ENCODE measurements at regions not wholly inside any gene's neighbourhood (a gene's known extent, or its start where the extent isn't known, plus 50 kb on each side); places are given as distances from the start of the nearest gene placed in this dataset.

- DNase-seq: no peak
Observed at GRCh38 chr11:70486731-70487130, 88.4 kb downstream of the CTTN start.

GRCh38 chr11:70487160-70487559 is 88.8 kb downstream of the CTTN start:
- no peak for DNase-seq

GRCh38 chr11:70487756-70488155 is 89.4 kb downstream of the CTTN start:
- no peak for DNase-seq

GRCh38 chr11:70488171-70488703 is 89.9 kb downstream of the CTTN start:
- no peak for DNase-seq

DNA sequence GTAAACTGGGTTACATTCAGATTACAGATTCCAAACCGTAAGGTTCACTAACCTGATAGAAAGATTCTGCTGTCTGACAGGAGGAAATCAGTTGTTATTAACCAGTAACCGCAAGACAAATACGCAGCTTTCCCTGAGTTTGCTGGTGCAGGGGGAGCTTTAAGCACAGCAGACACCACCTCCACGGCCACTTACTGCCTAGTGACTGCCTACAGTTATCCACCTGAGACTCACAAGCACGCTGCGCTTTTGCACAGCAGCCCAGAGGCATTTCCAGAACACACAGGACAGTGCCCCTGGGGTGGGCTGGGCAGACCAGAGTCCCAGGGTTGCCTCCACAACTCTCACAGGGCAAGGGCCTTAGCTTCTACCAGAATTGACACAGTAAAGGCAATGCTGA is 90.9 kb downstream of the CTTN start:
- DNase-seq: no peak

DNA sequence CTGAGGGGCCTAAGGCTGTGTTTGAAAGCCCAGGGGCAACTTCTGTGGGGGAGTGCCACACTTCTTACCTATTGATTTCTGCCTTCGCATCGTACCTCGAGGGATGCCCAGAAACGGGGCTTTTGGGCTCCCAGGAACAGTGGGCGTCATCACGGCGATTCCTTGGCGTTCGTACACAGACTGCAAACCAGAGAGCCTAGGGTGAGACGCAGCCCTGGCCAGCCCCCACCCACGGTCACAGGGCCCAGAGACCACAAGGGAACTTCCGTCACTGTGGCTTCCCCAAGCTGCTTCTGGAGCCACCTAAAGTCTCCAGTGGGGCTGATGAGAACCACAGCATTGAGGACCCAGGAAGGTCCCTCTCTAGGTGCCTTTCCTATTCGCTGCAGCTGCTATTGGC is 91.9 kb downstream of the CTTN start:
- peak; percentile 11 for DNase-seq

DNA sequence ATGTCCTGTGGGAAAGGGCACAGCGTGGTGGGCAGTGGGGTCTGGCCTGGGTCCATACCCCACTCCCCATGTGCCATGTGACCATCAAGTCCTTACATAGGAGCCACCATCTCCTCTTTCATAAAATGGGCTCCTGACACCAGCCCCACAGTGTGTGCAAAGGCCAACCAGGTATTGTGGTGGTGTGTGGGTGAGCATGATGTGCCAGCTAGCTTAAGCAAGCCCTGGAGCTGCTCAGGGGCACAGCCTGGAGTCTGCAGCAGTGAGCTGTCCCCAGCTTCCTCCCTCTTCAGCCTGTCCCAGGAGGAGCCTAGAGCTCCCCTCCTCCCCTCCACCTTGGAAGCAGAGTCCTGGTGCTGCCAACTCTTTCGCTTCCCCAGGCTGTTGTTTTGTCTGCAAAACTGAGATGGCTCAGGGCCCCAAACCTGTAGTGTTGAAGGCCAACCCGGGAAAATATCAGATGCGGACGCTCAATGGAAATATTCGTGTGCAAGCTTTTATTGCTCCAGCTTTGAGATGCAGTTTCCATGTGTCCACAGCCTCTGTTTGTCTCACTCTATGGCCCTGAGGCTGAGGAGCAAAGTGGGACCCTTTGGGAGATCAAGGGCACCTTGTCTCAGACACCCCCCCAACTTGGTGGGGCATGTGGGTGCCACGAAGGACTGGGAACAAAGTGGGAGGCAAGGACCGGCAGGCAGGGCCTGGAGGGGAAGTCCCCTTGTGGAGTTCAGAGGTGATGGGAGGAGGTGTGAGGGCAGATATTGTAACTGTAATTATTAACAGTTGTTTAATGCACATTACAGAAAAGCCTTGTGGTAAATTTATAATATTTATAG is 92.6 kb downstream of the CTTN start:
- DNase-seq: no peak

DNA sequence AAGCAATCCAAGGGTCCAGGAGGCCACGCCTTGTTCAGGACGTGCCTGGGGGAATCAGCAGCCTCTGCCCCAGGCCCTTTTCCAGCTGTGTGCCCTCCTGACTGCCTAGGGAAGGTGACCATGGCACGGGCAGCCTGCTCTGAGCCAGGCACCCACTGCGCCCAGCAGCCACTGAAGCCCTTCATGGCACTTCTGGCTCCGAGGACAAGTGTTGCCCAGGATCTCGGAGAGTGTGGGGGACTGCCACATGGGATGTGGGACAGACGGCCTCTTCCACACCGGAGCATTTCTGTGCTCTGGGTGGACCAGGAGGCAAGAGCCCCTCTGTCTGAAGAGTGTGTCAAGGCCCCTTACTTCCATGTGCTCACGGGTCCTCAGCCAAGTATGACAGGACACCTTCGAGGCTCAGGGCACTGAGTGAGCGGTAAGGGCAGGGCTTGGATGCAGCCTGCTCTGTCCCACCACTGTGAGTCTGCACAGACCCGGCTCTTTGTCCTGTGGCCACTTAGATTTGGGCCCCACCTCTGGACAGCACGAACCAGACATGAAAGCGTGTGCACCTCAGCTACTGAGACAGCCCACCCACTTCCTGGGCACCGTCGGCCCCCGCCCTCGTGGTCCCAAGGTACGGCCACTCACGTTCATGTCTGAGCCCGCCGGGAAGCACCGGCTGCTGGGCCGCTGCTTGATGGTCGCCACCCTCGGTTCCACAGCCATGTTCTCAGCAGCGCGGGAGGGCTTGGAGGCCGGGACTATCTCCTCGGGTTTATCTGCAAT is 93.6 kb downstream of the CTTN start:
- no peak for DNase-seq

DNA sequence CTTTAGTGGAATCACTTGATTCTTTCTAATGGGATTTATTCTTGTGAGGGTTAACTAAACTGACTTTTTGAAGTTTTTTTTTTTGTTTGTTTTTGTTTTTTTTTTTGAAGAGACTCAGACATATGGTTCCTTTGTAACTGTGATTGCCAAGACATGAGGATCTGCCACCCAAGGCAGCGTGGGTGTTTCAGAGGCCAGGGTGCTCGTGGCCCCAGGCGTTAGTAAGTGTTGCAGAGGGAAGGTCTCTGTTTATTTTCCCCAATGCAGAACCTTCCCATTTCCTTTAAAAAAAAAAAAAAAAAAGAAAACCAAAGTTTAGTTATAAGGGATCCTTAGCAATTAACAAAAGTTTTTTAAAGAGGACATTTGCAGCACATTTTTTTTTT is 94.8 kb downstream of the CTTN start:
- DNase-seq: no peak

GRCh38 chr11:70493891-70494290 is 95.6 kb downstream of the CTTN start:
- no peak for DNase-seq

- no peak for DNase-seq
Observed at GRCh38 chr11:70494559-70495350, 96.4 kb downstream of the CTTN start.

- no peak for DNase-seq
Observed at GRCh38 chr11:70495351-70496310, 97.3 kb downstream of the CTTN start.

DNA sequence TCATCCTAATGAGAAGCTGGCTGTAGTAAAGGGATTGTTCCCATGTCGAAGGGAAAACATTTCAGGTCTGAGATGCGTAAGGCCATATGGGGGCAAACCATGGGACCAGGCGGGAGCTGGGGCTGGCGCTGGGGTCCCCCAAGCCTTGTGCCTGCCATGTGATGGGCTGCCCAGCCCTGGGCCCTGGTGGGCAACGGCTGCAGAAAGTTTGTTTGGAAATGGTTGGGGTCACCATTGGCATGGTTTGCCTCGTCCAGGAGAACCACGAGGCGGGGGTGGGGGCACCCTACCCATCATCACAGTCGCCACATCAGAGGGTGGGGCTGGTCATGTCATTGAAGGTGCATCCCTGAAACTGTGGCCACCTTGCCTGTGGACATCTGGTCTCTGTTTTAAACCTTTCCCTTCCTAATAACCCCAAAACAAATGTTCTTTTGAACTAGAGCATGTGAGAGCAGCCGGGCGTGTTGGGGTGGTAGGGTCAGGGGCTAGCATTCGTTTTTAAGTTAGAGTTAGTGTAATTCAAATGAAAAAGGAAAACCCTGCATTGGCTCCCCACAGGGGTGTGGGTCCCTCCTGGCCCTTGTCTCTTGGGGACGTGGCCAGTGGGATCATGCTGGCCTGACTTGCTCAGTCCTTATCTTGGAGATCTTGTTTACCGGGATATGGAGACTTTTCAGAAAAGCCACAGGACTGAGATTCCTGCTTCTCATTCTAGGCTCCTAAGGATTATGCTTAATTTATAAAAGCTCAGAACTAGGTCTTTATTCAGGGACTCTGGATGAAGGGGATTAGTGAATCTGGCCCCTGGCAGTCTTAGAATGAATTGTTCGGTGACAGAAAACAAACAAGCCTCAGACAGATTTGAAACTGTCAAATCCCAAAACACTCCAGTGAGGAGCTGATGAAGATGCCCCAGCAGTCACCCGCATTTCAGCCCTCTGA is 98.5 kb downstream of the CTTN start:
- no peak for DNase-seq

GRCh38 chr11:70497536-70498075 is 99.3 kb downstream of the CTTN start:
- DNase-seq: no peak

DNA sequence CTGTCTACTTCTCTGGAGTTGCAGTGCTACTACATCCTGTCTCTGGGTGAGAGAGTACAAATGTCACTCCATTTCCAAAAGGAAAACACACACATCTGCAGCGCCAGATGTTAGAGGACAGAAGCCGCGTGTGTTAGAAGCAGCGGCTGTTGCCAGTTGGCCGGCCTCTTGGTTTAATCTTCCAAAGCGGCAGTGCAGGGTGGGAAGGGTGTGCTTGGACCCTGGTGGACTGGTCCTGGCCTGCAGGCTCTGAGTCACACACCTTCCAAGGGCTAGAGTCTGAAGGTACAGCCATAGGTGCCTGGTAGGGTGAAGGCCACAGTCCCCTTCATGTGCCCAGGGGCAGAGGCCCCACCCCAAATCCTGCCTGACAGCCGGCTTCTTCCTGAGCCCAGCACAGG is 99.8 kb downstream of the CTTN start:
- DNase-seq: no peak

- DNase-seq: no peak
Observed at GRCh38 chr11:70498976-70499801, 100.9 kb downstream of the CTTN start.

GRCh38 chr11:70500076-70500847 is 101.9 kb downstream of the CTTN start:
- no peak for DNase-seq

DNA sequence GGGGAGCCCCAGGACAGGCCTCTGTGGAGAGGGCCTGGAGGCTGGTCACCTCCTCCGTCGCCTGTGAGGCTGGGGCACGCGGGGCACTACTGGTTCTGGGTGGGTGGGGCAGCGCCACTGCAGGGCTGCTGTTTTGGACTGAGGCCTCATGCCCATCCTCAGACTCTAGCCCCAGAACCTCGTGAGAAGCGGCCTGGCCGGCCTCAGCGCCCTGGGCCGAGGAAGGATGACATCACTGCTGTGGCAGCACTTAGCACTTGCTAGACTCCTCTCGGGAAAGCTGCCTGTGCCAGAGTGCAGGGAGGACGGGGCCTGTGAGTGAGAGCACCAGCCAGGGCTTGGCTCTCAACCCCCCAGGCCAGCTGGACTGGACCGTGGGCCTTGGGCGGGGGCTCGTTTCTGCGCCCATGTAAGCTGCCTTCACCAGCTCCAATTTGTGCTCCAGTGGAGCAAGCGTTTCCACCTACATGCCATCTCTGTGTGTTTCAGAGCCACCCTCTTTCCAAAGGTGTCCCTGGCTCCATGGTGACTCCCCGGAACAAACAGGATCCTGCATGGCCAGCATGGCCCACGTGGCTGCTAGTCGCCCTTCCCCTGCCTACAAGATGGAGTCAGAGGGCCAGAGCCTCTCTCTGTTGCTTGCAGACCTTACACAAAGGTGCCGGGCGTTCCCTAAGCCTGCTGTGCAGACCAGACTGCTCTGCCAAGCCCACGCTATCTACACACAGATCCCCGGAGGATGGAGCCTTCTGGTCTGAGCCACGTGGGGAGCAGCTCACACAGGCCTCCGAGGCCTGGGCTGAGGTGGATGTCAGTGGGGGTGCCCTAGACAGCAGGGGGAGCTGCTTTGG is 102.9 kb downstream of the CTTN start:
- DNase-seq: no peak

Measured in stimulated activated CD4-positive, alpha-beta T cell treated with anti-CD3 and anti-CD28 coated beads, Interleukin-15, amount 100 ng/mL, for 24 hours (primary cell).